ENCODE measurements at regions not wholly inside any gene's neighbourhood (a gene's known extent, or its start where the extent isn't known, plus 50 kb on each side); places are given as distances from the start of the nearest gene placed in this dataset.

DNA sequence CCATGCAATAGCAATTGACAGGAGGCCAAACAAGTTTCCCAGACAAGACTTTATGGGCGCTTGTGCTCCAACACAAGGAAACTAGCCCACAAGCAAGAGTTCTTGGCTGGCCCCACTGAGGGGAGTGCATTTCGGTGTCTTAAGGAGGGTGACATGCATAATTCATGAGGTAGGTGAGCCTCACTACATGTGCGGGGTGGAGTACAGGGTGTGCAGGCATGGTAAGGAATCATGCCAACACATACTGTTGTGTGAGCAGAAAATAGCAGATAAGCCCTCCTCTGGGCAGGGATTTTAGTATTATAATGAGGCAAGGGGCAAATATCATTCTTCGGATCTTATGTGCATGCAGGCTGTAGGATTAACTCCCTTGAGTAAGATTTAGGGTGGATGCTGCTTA is 78.7 kb upstream of the SLC1A4 start:
- no peak overlapping the region for H3K9ac ChIP-seq (ENCODE audit: low read length)
- peaks cover 42% of the 10 kb centered on the region for H3K4me1 ChIP-seq (ENCODE audit: insufficient read depth, low read length, severe bottlenecking)
- H3K9me3 ChIP-seq (ENCODE audit: low read length): peaks cover 7% of the 10 kb centered on the region; the same call in 1 of the 2 replicates
- TF ChIP-seq CTCF (IDR thresholded peaks at IDR 0.05; ENCODE audit: low read length) (no peak), EZH2 (IDR thresholded peaks at IDR 0.05; ENCODE audit: borderline replicate concordance, low read length) (no peak)
- H3K27ac ChIP-seq (ENCODE audit: low read depth, low read length, poor library complexity, severe bottlenecking): no peak overlapping the region
- no peaks in the 10 kb centered on the region for H4K20me1 ChIP-seq (ENCODE audit: insufficient read depth, low read length)
- peaks cover 9% of the 10 kb centered on the region; the same call in 1 of the 2 replicates for H3K36me3 ChIP-seq (ENCODE audit: insufficient read depth, low read length)
- H3F3A ChIP-seq (ENCODE audit: insufficient read depth, low read length): peaks cover 3% of the 10 kb centered on the region
- H3K27me3 ChIP-seq (ENCODE audit: insufficient read depth, low read length): no peaks in the 10 kb centered on the region
- H3K4me2 ChIP-seq (ENCODE audit: low read length): no peak overlapping the region
- H3K4me3 ChIP-seq (ENCODE audit: low read depth, low read length, poor library complexity, severe bottlenecking): no peak overlapping the region
- no peaks in the 10 kb centered on the region for H3K79me2 ChIP-seq (ENCODE audit: insufficient read depth, low read length)
- H2AFZ ChIP-seq (ENCODE audit: low read length): no peak overlapping the region
- H3K9me2 ChIP-seq (ENCODE audit: low read depth, low read length): no peaks in the 10 kb centered on the region

GRCh38 chr2:64910972-64911433 is 78.2 kb upstream of the SLC1A4 start:
- no peaks in the 10 kb centered on the region for H3K79me2 ChIP-seq (ENCODE audit: insufficient read depth, low read length)
- peaks cover 5% of the 10 kb centered on the region; the same call in 1 of the 2 replicates for H3K9me3 ChIP-seq (ENCODE audit: low read length)
- no peak overlapping the region for H3K9ac ChIP-seq (ENCODE audit: low read length)
- TF ChIP-seq EZH2 (IDR thresholded peaks at IDR 0.05; ENCODE audit: borderline replicate concordance, low read length): no peak
- H3K4me3 ChIP-seq (ENCODE audit: low read depth, low read length, poor library complexity, severe bottlenecking): no peak overlapping the region
- H2AFZ ChIP-seq (ENCODE audit: low read length): no peak overlapping the region
- H3K27me3 ChIP-seq (ENCODE audit: insufficient read depth, low read length): no peaks in the 10 kb centered on the region
- no peaks in the 10 kb centered on the region for H3K9me2 ChIP-seq (ENCODE audit: low read depth, low read length)
- H3K4me1 ChIP-seq (ENCODE audit: insufficient read depth, low read length, severe bottlenecking): peaks cover 42% of the 10 kb centered on the region
- H3K36me3 ChIP-seq (ENCODE audit: insufficient read depth, low read length): peaks cover 4% of the 10 kb centered on the region; the same call in 1 of the 2 replicates
- peak overlapping the region; percentile 46 for H3K27ac ChIP-seq (ENCODE audit: low read depth, low read length, poor library complexity, severe bottlenecking)
- peaks cover 8% of the 10 kb centered on the region for H3F3A ChIP-seq (ENCODE audit: insufficient read depth, low read length)
- H3K4me2 ChIP-seq (ENCODE audit: low read length): no peak overlapping the region
- H4K20me1 ChIP-seq (ENCODE audit: insufficient read depth, low read length): no peaks in the 10 kb centered on the region

DNA sequence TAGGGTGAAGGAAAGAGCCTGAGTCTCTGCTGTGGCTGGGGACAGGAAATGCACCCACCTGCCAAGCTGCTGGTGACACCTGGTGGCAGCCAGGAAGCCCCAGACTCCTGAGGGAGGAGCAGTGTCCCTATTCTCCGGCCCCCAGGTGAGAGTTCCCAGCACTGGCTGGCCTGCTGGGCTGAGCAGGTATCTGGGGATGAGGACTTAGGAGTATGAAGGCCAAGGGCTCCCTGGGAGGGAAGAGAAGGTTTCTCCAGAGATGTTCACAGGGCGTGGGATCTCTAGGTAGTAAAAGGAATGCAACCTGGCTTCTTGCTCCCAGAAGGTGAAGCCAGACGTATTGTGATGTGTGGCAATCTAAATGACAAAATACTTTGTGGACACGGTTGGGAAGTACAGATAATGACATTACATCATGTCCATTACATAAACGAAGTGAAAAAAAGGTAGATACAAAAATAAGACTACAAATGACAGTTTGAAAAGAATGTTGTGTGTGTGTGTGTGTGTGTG is 75.8 kb upstream of the SLC1A4 start:
- H3K4me2 ChIP-seq (ENCODE audit: low read length): peak overlapping the region; percentile 62

More for the DNA sequence above, 75.8 kb upstream of the SLC1A4 start:
- Histone ChIP-seq H3K9me3 (ENCODE audit: low read length) (no peaks in the 10 kb centered on the region), H3F3A (ENCODE audit: insufficient read depth, low read length) (peaks cover 13% of the 10 kb centered on the region), H3K9ac (ENCODE audit: low read length) (peak overlapping the region; percentile 59), H3K79me2 (ENCODE audit: insufficient read depth, low read length) (no peaks in the 10 kb centered on the region), H3K4me1 (ENCODE audit: insufficient read depth, low read length, severe bottlenecking) (peaks cover 65% of the 10 kb centered on the region), H3K27me3 (ENCODE audit: insufficient read depth, low read length) (no peaks in the 10 kb centered on the region), H3K4me3 (ENCODE audit: low read depth, low read length, poor library complexity, severe bottlenecking) (no peak overlapping the region), H4K20me1 (ENCODE audit: insufficient read depth, low read length) (no peaks in the 10 kb centered on the region), H3K27ac (ENCODE audit: low read depth, low read length, poor library complexity, severe bottlenecking) (peak overlapping the region; percentile 99), H3K36me3 (ENCODE audit: insufficient read depth, low read length) (no peaks in the 10 kb centered on the region), H2AFZ (ENCODE audit: low read length) (no peak overlapping the region), H3K9me2 (ENCODE audit: low read depth, low read length) (no peaks in the 10 kb centered on the region)
- peak; percentile 91 for TF ChIP-seq CTCF (IDR thresholded peaks at IDR 0.05; ENCODE audit: low read length)
- TF ChIP-seq EZH2 (IDR thresholded peaks at IDR 0.05; ENCODE audit: borderline replicate concordance, low read length): no peak

Measured in OCI-LY1 (cell line).